Stimulated activated naive B cell treated with anti-CD40 and anti-IgM and Interleukin-4, amounts not matched to agents 10 μg/mL and 1 μg/mL and 100 μg/mL, for 72 hours (primary cell): ENCODE measurements at regions not wholly inside any gene's neighbourhood (a gene's known extent, or its start where the extent isn't known, plus 50 kb on each side); places are given as distances from the start of the nearest gene placed in this dataset.

Experiments used
- ATAC-seq, 2 donors: fragments of 150-1000 bp; cut with Tn5 transposase; replicated peaks; 2 replicates each; pipeline ENCODE4 v1.10.0; 2021; ENCODE audit warnings: moderate library complexity in 1 of 2
- DNase-seq: peaks from one replicate; pipeline ENCODE4 v3.0.0; 2021
- H3K27ac Mint-ChIP-seq: one replicate; pipeline ENCODE4 v1.8.0; 2022; ENCODE audit warnings: mild to moderate bottlenecking, mixed read lengths
- H3K27me3 Mint-ChIP-seq, 2 donors: one replicate each; pipeline ENCODE4 v1.8.0; 2022; ENCODE audit warnings: mixed read lengths in 2 of 2
- H3K36me3 Mint-ChIP-seq, 2 donors: one replicate each; pipeline ENCODE4 v1.8.0; 2022; ENCODE audit warnings: mixed read lengths in 2 of 2, mild to moderate bottlenecking in 1 of 2
- H3K4me1 Mint-ChIP-seq, 2 donors: one replicate each; pipeline ENCODE4 v1.8.0; 2022; ENCODE audit warnings: mixed read lengths in 2 of 2, mild to moderate bottlenecking in 1 of 2
- H3K4me3 Mint-ChIP-seq, 2 donors: one replicate each; pipeline ENCODE4 v1.8.0; 2022; ENCODE audit warnings: mild to moderate bottlenecking in 2 of 2, mixed read lengths in 2 of 2, moderate library complexity in 1 of 2
- H3K9me3 Mint-ChIP-seq, 2 donors: one replicate each; pipeline ENCODE4 v1.8.0; 2022; ENCODE audit warnings: mixed read lengths in 2 of 2, mild to moderate bottlenecking in 1 of 2

DNA sequence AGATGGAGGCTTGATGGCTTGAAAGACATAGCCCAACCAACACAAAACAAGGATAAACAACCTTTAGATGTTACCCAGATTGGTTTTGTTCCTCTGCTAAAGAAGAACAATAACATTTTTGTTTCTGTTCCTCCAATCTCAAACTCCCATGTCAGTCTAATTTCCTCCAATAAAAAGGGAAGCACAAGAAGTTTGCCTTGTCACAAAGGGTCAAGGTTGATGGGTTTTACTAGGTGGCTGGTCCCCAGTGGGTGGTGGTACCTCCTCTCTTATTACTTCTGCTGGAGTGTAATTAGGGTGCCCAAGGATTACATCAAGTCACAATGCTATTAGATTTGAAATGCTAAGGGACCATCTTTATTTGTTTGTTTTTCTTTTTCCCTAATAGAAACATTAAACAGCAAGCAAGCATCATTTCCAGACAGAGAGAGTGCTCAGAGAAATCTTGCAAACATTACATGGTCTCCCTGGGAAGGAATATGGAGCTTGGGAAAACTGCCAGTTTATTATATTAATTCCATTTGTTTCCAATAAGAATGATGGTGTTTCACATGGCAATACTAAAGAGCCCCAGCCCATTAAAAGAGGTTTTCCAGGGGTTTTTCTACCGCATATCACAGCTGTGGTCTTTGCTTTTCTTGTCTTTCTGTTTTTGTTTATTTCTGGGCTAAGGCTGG lies 78.3 kb upstream of the AOAH start:
- Mint-ChIP-seq H3K27me3 (no peaks in the 10 kb centered on the region), H3K4me3 (no peak overlapping the region), H3K9me3 (no peaks in the 10 kb centered on the region), H3K4me1 (peaks cover 0 to 11% of the 10 kb centered on the region in 2 donors), H3K27ac (no peak overlapping the region), H3K36me3 (no peaks in the 10 kb centered on the region)
- ATAC-seq, result no peak
- DNase-seq, result no peak

DNA sequence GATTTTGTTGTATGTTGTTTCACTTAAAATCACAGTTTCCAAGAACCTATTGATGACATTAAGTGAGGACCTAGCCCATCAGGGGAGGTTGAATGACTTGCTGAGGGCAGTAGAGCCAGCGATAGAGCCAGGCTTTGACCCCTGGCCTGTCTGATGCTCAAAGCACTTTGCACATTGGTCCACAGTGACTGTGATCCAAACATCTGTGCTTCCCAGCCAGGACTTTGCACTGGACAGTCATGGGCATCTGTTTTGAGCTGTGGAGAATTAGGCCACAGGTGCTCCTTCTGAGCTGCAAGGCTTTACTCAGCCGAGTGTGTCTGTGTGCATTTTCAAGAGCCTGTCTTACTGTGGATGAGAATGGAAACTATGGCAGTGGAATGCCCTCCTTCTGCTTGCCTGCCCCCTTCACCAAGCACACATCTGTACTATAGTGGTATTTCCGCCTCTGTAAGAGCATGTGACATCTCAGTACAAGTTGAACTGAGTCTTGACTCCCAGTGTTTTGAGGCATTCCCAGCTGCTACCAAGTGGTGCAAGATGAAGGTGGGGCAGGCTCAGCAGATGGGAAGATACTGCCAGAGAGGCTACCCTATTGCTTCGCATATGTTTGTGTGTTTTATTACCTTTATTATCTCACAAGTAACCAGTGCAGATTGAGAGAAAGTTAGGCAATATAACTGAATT lies 72.7 kb upstream of the AOAH start:
- no peak for ATAC-seq

GRCh38 chr7:36795451-36796021 lies 71.2 kb upstream of the AOAH start:
- ATAC-seq (no peak), DNase-seq (no peak)
- Mint-ChIP-seq H3K4me3 (no peak overlapping the region), H3K27ac (no peak overlapping the region), H3K9me3 (no peaks in the 10 kb centered on the region), H3K36me3 (no peaks in the 10 kb centered on the region), H3K27me3 (peaks cover 5 to 7% of the 10 kb centered on the region in 2 donors), H3K4me1 (peaks cover 0 to 5% of the 10 kb centered on the region in 2 donors)

More for the DNA sequence above, 72.7 kb upstream of the AOAH start:
- Mint-ChIP-seq H3K4me1 (peaks cover 0 to 5% of the 10 kb centered on the region in 2 donors), H3K36me3 (no peaks in the 10 kb centered on the region), H3K27me3 (peaks cover 2 to 4% of the 10 kb centered on the region in 2 donors), H3K9me3 (no peaks in the 10 kb centered on the region), H3K4me3 (no peak overlapping the region), H3K27ac (no peak overlapping the region)
- no peak for DNase-seq

- ATAC-seq, result no peak
- peaks cover 5 to 7% of the 10 kb centered on the region in 2 donors for H3K27me3 Mint-ChIP-seq
- H3K4me1 Mint-ChIP-seq, result peaks cover 0 to 5% of the 10 kb centered on the region in 2 donors
- H3K27ac Mint-ChIP-seq, result no peak overlapping the region
- H3K4me3 Mint-ChIP-seq, result no peak overlapping the region
- no peaks in the 10 kb centered on the region for H3K36me3 Mint-ChIP-seq
- no peak for DNase-seq
- no peaks in the 10 kb centered on the region for H3K9me3 Mint-ChIP-seq
These were observed 70.4 kb upstream of the AOAH start for GRCh38 chr7:36794689-36795088.

- Mint-ChIP-seq H3K27ac (no peak overlapping the region), H3K4me3 (no peak overlapping the region), H3K36me3 (no peaks in the 10 kb centered on the region), H3K4me1 (peaks cover 1 to 5% of the 10 kb centered on the region in 2 donors), H3K27me3 (peaks cover 5 to 7% of the 10 kb centered on the region in 2 donors), H3K9me3 (no peaks in the 10 kb centered on the region)
- DNase-seq (no peak), ATAC-seq (no peak)
These were observed 68.1 kb upstream of the AOAH start for GRCh38 chr7:36792421-36792820.

- no peak overlapping the region for H3K4me3 Mint-ChIP-seq
- DNase-seq, result no peak
- no peak overlapping the region for H3K27ac Mint-ChIP-seq
- no peaks in the 10 kb centered on the region for H3K36me3 Mint-ChIP-seq
- no peak for ATAC-seq
- H3K27me3 Mint-ChIP-seq, result peaks cover 5 to 7% of the 10 kb centered on the region in 2 donors
- peaks cover 2 to 11% of the 10 kb centered on the region in 2 donors for H3K4me1 Mint-ChIP-seq
- H3K9me3 Mint-ChIP-seq, result no peaks in the 10 kb centered on the region
These were observed 66.1 kb upstream of the AOAH start for GRCh38 chr7:36790311-36790787.

- H3K36me3 Mint-ChIP-seq, result peaks cover 0 to 2% of the 10 kb centered on the region in 2 donors
- H3K9me3 Mint-ChIP-seq, result peaks cover 0 to 4% of the 10 kb centered on the region in 2 donors
- DNase-seq (no peak), ATAC-seq (no peak)
- H3K27ac Mint-ChIP-seq, result no peak overlapping the region
- H3K27me3 Mint-ChIP-seq, result peaks cover 7 to 8% of the 10 kb centered on the region in 2 donors
- H3K4me3 Mint-ChIP-seq, result no peak overlapping the region
- peaks cover 9 to 19% of the 10 kb centered on the region in 2 donors for H3K4me1 Mint-ChIP-seq
These were observed 64.7 kb upstream of the AOAH start for GRCh38 chr7:36788825-36789470.

DNA sequence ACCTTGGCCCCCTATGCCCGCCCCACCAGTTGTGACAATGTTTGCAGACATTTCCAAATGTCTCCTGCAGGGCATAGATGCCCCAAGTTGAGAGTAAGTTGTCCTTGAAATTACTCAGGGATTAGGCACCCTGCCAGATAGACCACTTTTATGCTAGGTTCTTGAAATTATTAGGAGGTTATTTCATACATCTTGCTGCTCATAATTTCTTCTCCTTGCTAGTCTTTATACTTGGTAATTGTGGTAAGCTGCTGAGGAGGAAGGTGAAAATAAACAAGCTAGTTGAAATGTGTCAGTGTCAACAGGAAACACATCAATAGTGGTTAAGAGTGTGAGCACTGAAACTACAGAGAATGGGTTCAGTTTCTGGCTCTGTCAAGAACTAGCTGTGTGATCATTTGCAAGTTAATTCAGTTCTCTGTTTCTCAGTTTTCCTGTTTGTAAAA lies 63.7 kb upstream of the AOAH start:
- peaks cover 0 to 2% of the 10 kb centered on the region in 2 donors for H3K36me3 Mint-ChIP-seq
- no peak overlapping the region for H3K4me3 Mint-ChIP-seq
- DNase-seq (no peak), ATAC-seq (no peak)
- peaks cover 9 to 19% of the 10 kb centered on the region in 2 donors for H3K4me1 Mint-ChIP-seq
- peaks cover 0 to 4% of the 10 kb centered on the region in 2 donors for H3K9me3 Mint-ChIP-seq
- peaks cover 7 to 8% of the 10 kb centered on the region in 2 donors for H3K27me3 Mint-ChIP-seq
- no peak overlapping the region for H3K27ac Mint-ChIP-seq

- ATAC-seq (peak; percentile 100), DNase-seq (peak; percentile 79)
- Mint-ChIP-seq H3K27ac (peak overlapping the region; percentile 10), H3K36me3 (peaks cover under 1 to 2% of the 10 kb centered on the region in 2 donors), H3K27me3 (peaks cover 8% of the 10 kb centered on the region in 2 donors), H3K9me3 (peaks cover 0 to 4% of the 10 kb centered on the region in 2 donors), H3K4me3 (peak overlapping the region; percentile 36 to 50), H3K4me1 (peaks cover 9 to 15% of the 10 kb centered on the region in 2 donors)
These were observed 61.0 kb upstream of the AOAH start for GRCh38 chr7:36784991-36785940.

GRCh38 chr7:36781011-36781738 lies 56.9 kb upstream of the AOAH start:
- peaks cover 3 to 9% of the 10 kb centered on the region in 2 donors for H3K36me3 Mint-ChIP-seq
- peaks cover 19 to 28% of the 10 kb centered on the region in 2 donors for H3K4me1 Mint-ChIP-seq
- no peak overlapping the region for H3K4me3 Mint-ChIP-seq
- ATAC-seq (no peak), DNase-seq (no peak)
- H3K9me3 Mint-ChIP-seq, result peaks cover 0 to 7% of the 10 kb centered on the region in 2 donors
- no peak overlapping the region for H3K27ac Mint-ChIP-seq
- H3K27me3 Mint-ChIP-seq, result peaks cover 17 to 26% of the 10 kb centered on the region in 2 donors

GRCh38 chr7:36777855-36778254 lies 53.6 kb upstream of the AOAH start:
- peaks cover 18 to 30% of the 10 kb centered on the region in 2 donors for H3K4me1 Mint-ChIP-seq
- peaks cover 13 to 26% of the 10 kb centered on the region in 2 donors for H3K27me3 Mint-ChIP-seq
- peaks cover 0 to 3% of the 10 kb centered on the region in 2 donors for H3K9me3 Mint-ChIP-seq
- ATAC-seq (no peak), DNase-seq (no peak)
- H3K27ac Mint-ChIP-seq, result no peak overlapping the region
- no peak overlapping the region for H3K4me3 Mint-ChIP-seq
- H3K36me3 Mint-ChIP-seq, result peaks cover 2 to 9% of the 10 kb centered on the region in 2 donors

GRCh38 chr7:36777062-36777461 lies 52.8 kb upstream of the AOAH start:
- DNase-seq (no peak), ATAC-seq (peak; percentile 54 to 64)
- H3K4me1 Mint-ChIP-seq, result peaks cover 18 to 30% of the 10 kb centered on the region in 2 donors
- H3K27ac Mint-ChIP-seq, result peak overlapping the region; percentile 34
- H3K27me3 Mint-ChIP-seq, result peaks cover 10 to 22% of the 10 kb centered on the region in 2 donors
- H3K36me3 Mint-ChIP-seq, result peaks cover 2 to 9% of the 10 kb centered on the region in 2 donors
- H3K9me3 Mint-ChIP-seq, result peaks cover 0 to 3% of the 10 kb centered on the region in 2 donors
- peak overlapping the region; percentile 3 to 10 for H3K4me3 Mint-ChIP-seq

DNA sequence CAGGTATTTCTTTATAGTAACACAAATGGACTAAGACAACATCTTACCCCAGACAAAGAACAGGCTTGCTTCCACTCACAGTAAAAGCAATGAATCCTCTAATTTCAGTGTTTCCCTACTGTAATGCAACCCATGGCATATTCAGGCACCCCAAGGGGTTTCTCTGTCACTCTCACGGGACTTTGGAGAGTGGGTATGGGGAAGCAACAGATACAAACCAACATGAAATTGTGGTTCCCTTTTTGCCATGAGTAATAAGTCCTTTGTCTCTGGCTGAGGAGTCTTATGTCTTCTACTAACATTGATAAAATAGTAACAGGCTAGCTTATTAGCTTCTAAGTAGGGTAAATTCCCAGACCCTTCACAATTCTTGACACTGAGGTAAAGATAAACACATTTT lies 51.4 kb upstream of the AOAH start:
- Mint-ChIP-seq H3K4me1 (peaks cover 18 to 30% of the 10 kb centered on the region in 2 donors), H3K27me3 (peaks cover 9 to 19% of the 10 kb centered on the region in 2 donors), H3K36me3 (peaks cover 2 to 9% of the 10 kb centered on the region in 2 donors), H3K9me3 (peaks cover 0 to 3% of the 10 kb centered on the region in 2 donors), H3K27ac (no peak overlapping the region), H3K4me3 (no peak overlapping the region)
- DNase-seq (no peak), ATAC-seq (peak; percentile 70 to 82)
